Panc1 (cell line): ENCODE measurements at regions not wholly inside any gene's neighbourhood (a gene's known extent, or its start where the extent isn't known, plus 50 kb on each side); places are given as distances from the start of the nearest gene placed in this dataset.

Experiments
- ATAC-seq: fragments of 200-7000 bp; cut with Tn5 transposase; 2 replicates; pipeline ENCODE4 v1.9.1; 2020; ENCODE audit warnings: mild to moderate bottlenecking, moderate library complexity
- BruUV-seq: library from RNA; stranded (reverse); fragments of 400-500 nt; replicated peaks from 2 replicates; lab custom pipeline; 2021; lab: Mats Ljungman, UMichigan
- CTCF ChIA-PET: fragments of 300-600 bp; sonication (Branson Sonifier 250); formaldehyde crosslinking; loops from one replicate; lab custom pipeline; 2022; ENCODE audit warnings: antibody characterized with exemption; lab: Charles Lee
- POLR2A ChIA-PET: fragments of 300-600 bp; sonication (Branson Sonifier 250); formaldehyde crosslinking; loops from one replicate; lab custom pipeline; 2022; ENCODE audit warnings: antibody characterized with exemption; lab: Charles Lee
- DNase-seq: peaks from one replicate; pipeline ENCODE4 v3.0.0-alpha.2; 2010; ENCODE audit warnings: low read depth, low spot score
- H3K27ac ChIP-seq: 2 replicates; pipeline ENCODE4 v1.5.1; 2011; ENCODE audit warnings: mild to moderate bottlenecking, low read length, inconsistent platforms
- H3K27me3 ChIP-seq: fragments of 200-500 bp; sonication (Bioruptor generic); 2 replicates; pipeline ENCODE4 v1.6.0; 2014; ENCODE audit warnings: low read length, inconsistent platforms; ENCODE audit not compliant: control insufficient read depth, insufficient read depth
- H3K36me3 ChIP-seq: fragments of 200-500 bp; sonication (Bioruptor generic); 2 replicates; pipeline ENCODE4 v1.5.1; 2014; ENCODE audit warnings: inconsistent platforms, mild to moderate bottlenecking, low read length, moderate library complexity; ENCODE audit not compliant: control insufficient read depth, insufficient read depth
- H3K4me1 ChIP-seq: 2 replicates; pipeline ENCODE4 v1.5.1; 2011; ENCODE audit warnings: inconsistent platforms, mild to moderate bottlenecking, low read length, moderate library complexity; ENCODE audit not compliant: control insufficient read depth, insufficient read depth
- H3K4me3 ChIP-seq, 2 experiments: 2 replicates each; pipeline ENCODE4 v1.5.1; 2011 to 2012; ENCODE audit warnings: low read depth in 2 of 2, low read length in 2 of 2, mild to moderate bottlenecking in 2 of 2, inconsistent platforms in 1 of 2, moderate library complexity in 1 of 2
- H3K9me3 ChIP-seq: fragments of 200-500 bp; sonication (Bioruptor generic); 2 replicates; pipeline ENCODE4 v1.5.1; 2014; ENCODE audit warnings: low read depth, mild to moderate bottlenecking, inconsistent platforms, low read length, moderate library complexity; ENCODE audit not compliant: control insufficient read depth, insufficient read depth
- CTCF ChIP-seq: fragments of 450-650 bp; IDR thresholded peaks from 2 replicates; pipeline ENCODE4 v1.5.1; 2017; ENCODE audit warnings: mild to moderate bottlenecking
- POLR2AphosphoS5 ChIP-seq: IDR thresholded peaks from 2 replicates; pipeline ENCODE4 v1.6.1; 2012; ENCODE audit warnings: mild to moderate bottlenecking, low read depth, low read length, moderate library complexity
- REST ChIP-seq, 2 experiments: IDR thresholded peaks; 2 replicates each; pipeline ENCODE4 v1.6.1; 2011 to 2012; ENCODE audit warnings: low read depth in 2 of 2, control low read depth in 1 of 2, low read length in 1 of 2, mild to moderate bottlenecking in 1 of 2, moderate library complexity in 1 of 2; ENCODE audit not compliant: insufficient read depth in 1 of 2
- SIN3A ChIP-seq: IDR thresholded peaks from 2 replicates; pipeline ENCODE4 v1.6.1; 2012; ENCODE audit warnings: low read depth, mild to moderate bottlenecking, low read length, moderate library complexity, borderline replicate concordance; ENCODE audit not compliant: insufficient read depth
- TCF7L2 ChIP-seq: IDR thresholded peaks from 2 replicates; pipeline ENCODE4 v1.6.1; 2011; ENCODE audit warnings: mild to moderate bottlenecking, low read depth, low read length, inconsistent platforms
- in situ Hi-C: cut with HindIII; loops from 2 replicates; pipeline ENCODE4 v1.10.0; 2016; ENCODE audit warnings: low sequenced_read_pairs, low pct_unique_long_range_greater_than_20kb
- intact Hi-C: fragments of 100-400 bp; cut with micrococcal nuclease; formaldehyde crosslinking; loops from one replicate; pipeline ENCODE4 v1.10.0; 2022; ENCODE audit not compliant: unreplicated experiment

GRCh38 chr7:81467964-81468363 lies 301.9 kb downstream of the HGF start:
- no peak overlapping the region for H3K4me3 ChIP-seq
- TF ChIP-seq CTCF (no peak), REST (IDR thresholded peaks at IDR 0.05; ENCODE audit: insufficient read depth in 1 of 2, low read depth in 2 of 2, low read length in 1 of 2) (no peak), POLR2AphosphoS5 (no peak), SIN3A (no peak), TCF7L2 (no peak)
- H3K36me3 ChIP-seq: no peaks in the 10 kb centered on the region
- peak overlapping the region; percentile 89 for H3K27ac ChIP-seq
- CTCF ChIA-PET: interaction anchor here (0.6 to 1.5 kb wide), 3 partner anchors 11 to 140 kb away, joined by 3 to 4 read pairs (median 3); no protein-coding TSS in a partner anchor
- no peak for DNase-seq
- no TSS peak for BruUV-seq
- intact Hi-C loops: loop anchor here (10.0 kb wide), 1 partner anchor 1043 kb away; no protein-coding TSS in a partner anchor
- in situ Hi-C loops: no loop called here
- no peaks in the 10 kb centered on the region for H3K27me3 ChIP-seq
- POLR2A ChIA-PET: interaction anchor here (1.3 kb wide), 1 partner anchor 549 kb away, joined by 3 read pairs; the partner anchor contains the start of gene SEMA3C
- no peak for ATAC-seq
- no peaks in the 10 kb centered on the region for H3K9me3 ChIP-seq
- peaks cover 33% of the 10 kb centered on the region for H3K4me1 ChIP-seq

- Histone ChIP-seq H3K9me3 (no peaks in the 10 kb centered on the region), H3K4me3 (no peak overlapping the region), H3K36me3 (no peaks in the 10 kb centered on the region), H3K27ac (peak overlapping the region; percentile 80; the same call in 1 of the 2 replicates), H3K27me3 (no peaks in the 10 kb centered on the region), H3K4me1 (peaks cover 6% of the 10 kb centered on the region)
- DNase-seq (no peak), ATAC-seq (no peak)
- POLR2A ChIA-PET: no interaction called here
- intact Hi-C loops (loop anchor here (10.0 kb wide), 1 partner anchor 1038 kb away; no protein-coding TSS in a partner anchor), in situ Hi-C loops (no loop called here)
- TF ChIP-seq SIN3A (no peak), POLR2AphosphoS5 (no peak)
- BruUV-seq: no TSS peak
- CTCF ChIA-PET: no interaction called here
Measured at GRCh38 chr7:81462672-81463071, 307.2 kb downstream of the HGF start.
